HepG2 (cell line): ENCODE measurements at regions not wholly inside any gene's neighbourhood (a gene's known extent, or its start where the extent isn't known, plus 50 kb on each side); places are given as distances from the start of the nearest gene placed in this dataset.
A peak's percentile ranks its signal among the peaks of the same experiment; 100 is the strongest.

Source experiments
- AKNA ChIP-seq: sonication (generic); formaldehyde crosslinking; IDR thresholded peaks from 2 replicates; pipeline ENCODE4 v1.4.0; 2020; ENCODE audit warnings: missing genetic modification reagents, borderline replicate concordance
- CBX2 ChIP-seq, 2 experiments: fragments of 200-600 bp in 1 of 2; sonication (generic); formaldehyde crosslinking in 1 of 2; IDR thresholded peaks; 2 replicates each; pipeline versions ENCODE4 v1.7.0 to v1.8.1; 2018 to 2022; ENCODE audit warnings: low read depth in 2 of 2, low read length in 1 of 2, mild to moderate bottlenecking in 1 of 2, missing genetic modification reagents in 1 of 2
- CEBPB ChIP-seq: IDR thresholded peaks from 2 replicates; pipeline ENCODE4 v1.6.1; 2011; ENCODE audit warnings: low read depth, low read length, improper control_type of control experiment, borderline replicate concordance
- EEA1 ChIP-seq: sonication (generic); formaldehyde crosslinking; IDR thresholded peaks from 2 replicates; pipeline ENCODE4 v1.5.1; 2020; ENCODE audit warnings: mild to moderate bottlenecking, missing genetic modification reagents, borderline replicate concordance
- EED ChIP-seq: sonication (generic); formaldehyde crosslinking; IDR thresholded peaks from 2 replicates; pipeline ENCODE4 v1.5.0; 2020; ENCODE audit warnings: mild to moderate bottlenecking, missing genetic modification reagents
- KAT2B ChIP-seq: fragments of 150-350 bp; IDR thresholded peaks from 2 replicates; pipeline ENCODE4 v1.6.1; 2014; ENCODE audit warnings: low read depth, low read length, borderline replicate concordance
- KAT8 ChIP-seq: IDR thresholded peaks from 2 replicates; pipeline ENCODE4 v1.6.1; 2016; ENCODE audit warnings: missing genetic modification reagents, missing compliant biosample characterization
- KLF9 ChIP-seq: IDR thresholded peaks from 2 replicates; pipeline ENCODE4 v1.6.1; 2016; ENCODE audit warnings: low read depth
- PAF1 ChIP-seq: IDR thresholded peaks from 2 replicates; pipeline ENCODE4 v1.6.1; 2016; ENCODE audit warnings: missing genetic modification reagents, missing compliant biosample characterization
- POGZ ChIP-seq: sonication (generic); formaldehyde crosslinking; IDR thresholded peaks from 2 replicates; pipeline ENCODE4 v1.4.0; 2020; ENCODE audit warnings: mild to moderate bottlenecking, missing genetic modification reagents
- RXRB ChIP-seq: IDR thresholded peaks from 2 replicates; pipeline ENCODE4 v1.6.1; 2016; ENCODE audit warnings: borderline replicate concordance, missing genetic modification reagents, missing compliant biosample characterization
- SCMH1 ChIP-seq: sonication (generic); formaldehyde crosslinking; IDR thresholded peaks from 2 replicates; pipeline ENCODE4 v1.9.0; 2021; ENCODE audit warnings: missing genetic modification reagents, mild to moderate bottlenecking, borderline replicate concordance
- SIX4 ChIP-seq: sonication (generic); formaldehyde crosslinking; IDR thresholded peaks from 2 replicates; pipeline ENCODE4 v1.4.0; 2020; ENCODE audit warnings: missing genetic modification reagents
- SMYD3 ChIP-seq: sonication (generic); formaldehyde crosslinking; IDR thresholded peaks from 2 replicates; pipeline ENCODE4 v1.8.1; 2023; ENCODE audit warnings: mild to moderate bottlenecking, missing genetic modification reagents
- SOX5 ChIP-seq: IDR thresholded peaks from 2 replicates; pipeline ENCODE4 v1.6.1; 2016; ENCODE audit warnings: borderline replicate concordance
- SOX6 ChIP-seq, 2 experiments: fragments of 450-650 bp in 1 of 2; sonication (generic) in 1 of 2; formaldehyde crosslinking in 1 of 2; IDR thresholded peaks; 2 replicates each; pipeline versions ENCODE4 v1.4.0 to v1.6.1; 2017 to 2020; ENCODE audit warnings: antibody characterized with exemption in 1 of 2, mild to moderate bottlenecking in 1 of 2, missing genetic modification reagents in 1 of 2
- TARDBP ChIP-seq: sonication (generic); formaldehyde crosslinking; IDR thresholded peaks from 2 replicates; pipeline ENCODE4 v1.8.0; 2022; ENCODE audit warnings: mild to moderate bottlenecking, missing genetic modification reagents
- TFDP1 ChIP-seq: IDR thresholded peaks from 2 replicates; pipeline ENCODE4 v1.6.1; 2016; ENCODE audit warnings: missing compliant biosample characterization, missing genetic modification reagents, borderline replicate concordance
- TRAFD1 ChIP-seq: sonication (generic); formaldehyde crosslinking; IDR thresholded peaks from 2 replicates; pipeline ENCODE4 v1.5.1; 2020; ENCODE audit warnings: missing genetic modification reagents, mild to moderate bottlenecking, borderline replicate concordance
- ZFP1 ChIP-seq: IDR thresholded peaks from 2 replicates; pipeline ENCODE4 v1.6.1; 2016
- ZNF558 ChIP-seq: sonication (generic); formaldehyde crosslinking; IDR thresholded peaks from 2 replicates; pipeline ENCODE4 v1.9.0; 2022; ENCODE audit warnings: mild to moderate bottlenecking, missing genetic modification reagents, borderline replicate concordance
- ZNF678 ChIP-seq: sonication (generic); formaldehyde crosslinking; IDR thresholded peaks from 2 replicates; pipeline ENCODE4 v1.4.0; 2020; ENCODE audit warnings: mild to moderate bottlenecking, missing genetic modification reagents
- ZNF879 ChIP-seq: sonication (generic); formaldehyde crosslinking; IDR thresholded peaks from 2 replicates; pipeline ENCODE4 v1.8.1; 2023; ENCODE audit warnings: missing genetic modification reagents
- ZSCAN30 ChIP-seq: sonication (generic); formaldehyde crosslinking; IDR thresholded peaks from 2 replicates; pipeline ENCODE4 v1.5.0; 2020; ENCODE audit warnings: mild to moderate bottlenecking, missing genetic modification reagents

GRCh38 chr10:78964952-78965633 lies 103.7 kb upstream of the ZMIZ1 start (continued):
- TF ChIP-seq ZNF879 (CRISPR knock-in tag) (no peak), TRAFD1 (CRISPR knock-in tag) (0 out of 2 replicates have a peak, but pooled peaks have one; percentile 67), POGZ (CRISPR knock-in tag) (peak; percentile 85), SOX5 (CRISPR knock-in tag) (peak; percentile 81; the same call in 1 of the 2 replicates), PAF1 (CRISPR knock-in tag) (no peak), ZFP1 (CRISPR knock-in tag) (peak; percentile 73), RXRB (CRISPR knock-in tag) (peak; percentile 97), ZSCAN30 (no peak), EED (CRISPR knock-in tag) (no peak), EEA1 (CRISPR knock-in tag) (0 out of 2 replicates have a peak, but pooled peaks have one; percentile 27), TARDBP (CRISPR knock-in tag) (peak; percentile 97), TFDP1 (peak; percentile 90), ZNF678 (no peak), KLF9 (no peak), SIX4 (CRISPR knock-in tag) (peak; percentile 93), SMYD3 (CRISPR knock-in tag) (no peak), KAT2B (no peak), CBX2 (IDR thresholded peaks at IDR 0.05; ENCODE audit: low read depth, low read length) (no peak), CBX2 (CRISPR knock-in tag; IDR thresholded peaks at IDR 0.05; ENCODE audit: low read depth) (no peak; the same call in 1 of the 2 replicates), CEBPB (no peak), ZNF558 (CRISPR knock-in tag) (no peak), AKNA (no peak), SOX6 (IDR thresholded peaks at IDR 0.05) (no peak), SOX6 (CRISPR knock-in tag; IDR thresholded peaks at IDR 0.05) (peak; percentile 93), SCMH1 (no peak), KAT8 (CRISPR knock-in tag) (peak; percentile 69)
